ENCODE measurements at regions not wholly inside any gene's neighbourhood (a gene's known extent, or its start where the extent isn't known, plus 50 kb on each side); places are given as distances from the start of the nearest gene placed in this dataset.

GRCh38 chr5:158033724-158034123, 174.8 kb upstream of the CLINT1 start:
- no peak for TF ChIP-seq CTCF (IDR thresholded peaks at IDR 0.05)
- no peak for TF ChIP-seq POLR2A (IDR thresholded peaks at IDR 0.05)
- no peak for TF ChIP-seq POLR2AphosphoS5 (IDR thresholded peaks at IDR 0.05)
